Naive thymus-derived CD4-positive, alpha-beta T cell (primary cell): ENCODE measurements at regions not wholly inside any gene's neighbourhood (a gene's known extent, or its start where the extent isn't known, plus 50 kb on each side); places are given as distances from the start of the nearest gene placed in this dataset.

Experiments used
- ATAC-seq: fragments of 150-1000 bp; cut with Tn5 transposase; 2 replicates; pipeline ENCODE4 v1.10.0; 2021; ENCODE audit warnings: mild to moderate bottlenecking, moderate library complexity
- CTCF ChIA-PET: fragments of 350-600 bp; sonication (Branson Sonifier 250); formaldehyde crosslinking; loops from one replicate; lab custom pipeline; 2021; ENCODE audit warnings: antibody characterized with exemption; lab: Charles Lee
- POLR2A ChIA-PET: fragments of 350-600 bp; sonication (Branson Sonifier 250); formaldehyde crosslinking; loops from one replicate; lab custom pipeline; 2021; ENCODE audit warnings: antibody characterized with exemption, inconsistent platforms; lab: Charles Lee
- DNase-seq, 9 donors: peaks; one replicate each; pipeline versions ENCODE4 v3.0.0 to v3.0.0-alpha.2; 2020 to 2022; ENCODE audit warnings: mixed read lengths in 1 of 9
- H3K27ac ChIP-seq: one replicate; pipeline ENCODE4 v1.7.0; 2013; ENCODE audit warnings: mild to moderate bottlenecking, low read depth, low read length, moderate library complexity
- H3K27me3 ChIP-seq, 2 donors: one replicate each; pipeline ENCODE4 v1.7.0; 2013; ENCODE audit warnings: low read length in 2 of 2, mild to moderate bottlenecking in 2 of 2, moderate library complexity in 2 of 2; ENCODE audit not compliant: control insufficient read depth in 2 of 2, insufficient read depth in 2 of 2
- H3K36me3 ChIP-seq, 3 experiments: 1 replicate in 2 of 3; 2 replicates in 1 of 3; pipeline ENCODE4 v1.7.0; 2013; ENCODE audit warnings: low read length in 3 of 3, mild to moderate bottlenecking in 3 of 3, moderate library complexity in 1 of 3; ENCODE audit not compliant: insufficient read depth in 3 of 3, control insufficient read depth in 2 of 3
- H3K4me1 ChIP-seq, 2 donors: one replicate each; pipeline ENCODE4 v1.7.0; 2013; ENCODE audit warnings: low read length in 2 of 2, mild to moderate bottlenecking in 2 of 2, moderate library complexity in 1 of 2; ENCODE audit not compliant: control insufficient read depth in 2 of 2, insufficient read depth in 2 of 2
- H3K4me3 ChIP-seq: 2 replicates; pipeline ENCODE4 v1.7.0; 2013; ENCODE audit warnings: mild to moderate bottlenecking, low read length
- H3K9me3 ChIP-seq, 3 experiments: 1 replicate in 2 of 3; 2 replicates in 1 of 3; pipeline ENCODE4 v1.7.0; 2013; ENCODE audit warnings: low read length in 3 of 3; ENCODE audit not compliant: control insufficient read depth in 2 of 3
- H3K27ac Mint-ChIP-seq, 9 donors: one replicate each; pipeline ENCODE4 v1.8.0; 2020 to 2022; ENCODE audit warnings: mixed read lengths in 9 of 9, mild to moderate bottlenecking in 8 of 9, moderate library complexity in 5 of 9, inconsistent platforms in 2 of 9
- H3K27me3 Mint-ChIP-seq, 5 donors: one replicate each; pipeline ENCODE4 v1.8.0; 2021 to 2022; ENCODE audit warnings: mixed read lengths in 5 of 5, mild to moderate bottlenecking in 1 of 5
- H3K36me3 Mint-ChIP-seq, 5 donors: one replicate each; pipeline ENCODE4 v1.8.0; 2020 to 2022; ENCODE audit warnings: mixed read lengths in 5 of 5, mild to moderate bottlenecking in 3 of 5, inconsistent platforms in 1 of 5
- H3K4me1 Mint-ChIP-seq, 7 donors: one replicate each; pipeline ENCODE4 v1.8.0; 2020 to 2022; ENCODE audit warnings: mixed read lengths in 7 of 7, mild to moderate bottlenecking in 3 of 7, inconsistent platforms in 1 of 7
- H3K4me3 Mint-ChIP-seq, 10 donors: one replicate each; pipeline ENCODE4 v1.8.0; 2020 to 2022; ENCODE audit warnings: mild to moderate bottlenecking in 10 of 10, mixed read lengths in 10 of 10, moderate library complexity in 6 of 10, inconsistent platforms in 2 of 10
- H3K9me3 Mint-ChIP-seq, 11 donors: one replicate each; pipeline ENCODE4 v1.8.0; 2020 to 2022; ENCODE audit warnings: mixed read lengths in 11 of 11, mild to moderate bottlenecking in 4 of 11, inconsistent platforms in 1 of 11, moderate library complexity in 1 of 11
- intact Hi-C, 2 donors: fragments of 100-400 bp; cut with micrococcal nuclease; formaldehyde crosslinking; loops; one replicate each; pipeline ENCODE4 v1.15.1; 2023

- H3K27ac Mint-ChIP-seq = no peak overlapping the region
- POLR2A ChIA-PET = no interaction called here
- intact Hi-C loops = no loop called here
Observed at GRCh38 chr12:132390287-132391076, 61.1 kb upstream of the GALNT9 start.

GRCh38 chr12:132389526-132390286 lies 60.3 kb upstream of the GALNT9 start:
- ATAC-seq = no peak
- Histone ChIP-seq H3K9me3 (no peaks in the 10 kb centered on the region), H3K4me1 (no peaks in the 10 kb centered on the region), H3K36me3 (no peaks in the 10 kb centered on the region), H3K27me3 (no peaks in the 10 kb centered on the region), H3K4me3 (no peak overlapping the region), H3K27ac (no peak overlapping the region)
- ChIA-PET POLR2A (no interaction called here), CTCF (no interaction called here)
- Mint-ChIP-seq H3K9me3 (peaks cover 0 to 5% (median 0%) of the 10 kb centered on the region in 11 donors), H3K27ac (no peak overlapping the region), H3K4me1 (peaks cover 0 to 2% (median 0%) of the 10 kb centered on the region in 7 donors), H3K4me3 (no peak overlapping the region), H3K27me3 (peaks cover 0 to 41% (median 5%) of the 10 kb centered on the region in 5 donors), H3K36me3 (no peaks in the 10 kb centered on the region)
- intact Hi-C loops = no loop called here
- no peak for DNase-seq

More at GRCh38 chr12:132390287-132391076, 61.1 kb upstream of the GALNT9 start:
- Histone ChIP-seq H3K4me1 (no peaks in the 10 kb centered on the region), H3K4me3 (no peak overlapping the region), H3K27me3 (no peaks in the 10 kb centered on the region), H3K36me3 (no peaks in the 10 kb centered on the region), H3K27ac (no peak overlapping the region), H3K9me3 (no peaks in the 10 kb centered on the region)
- no peaks in the 10 kb centered on the region for H3K36me3 Mint-ChIP-seq
- ATAC-seq = no peak
- CTCF ChIA-PET = no interaction called here
- peaks cover 0 to 2% (median 0%) of the 10 kb centered on the region in 7 donors for H3K4me1 Mint-ChIP-seq
- DNase-seq = no peak
- H3K9me3 Mint-ChIP-seq = peaks cover 0 to 5% (median 0%) of the 10 kb centered on the region in 11 donors
- H3K4me3 Mint-ChIP-seq = no peak overlapping the region
- peaks cover 0 to 41% (median 5%) of the 10 kb centered on the region in 5 donors for H3K27me3 Mint-ChIP-seq

GRCh38 chr12:132389026-132389425 lies 59.6 kb upstream of the GALNT9 start:
- H3K4me1 Mint-ChIP-seq = peaks cover 0 to 2% (median 0%) of the 10 kb centered on the region in 7 donors
- CTCF ChIA-PET = no interaction called here

GRCh38 chr12:132388379-132389015 lies 59.1 kb upstream of the GALNT9 start:
- ATAC-seq = no peak
- Histone ChIP-seq H3K9me3 (no peaks in the 10 kb centered on the region), H3K4me3 (no peak overlapping the region), H3K4me1 (no peaks in the 10 kb centered on the region), H3K36me3 (no peaks in the 10 kb centered on the region), H3K27me3 (no peaks in the 10 kb centered on the region), H3K27ac (no peak overlapping the region)
- no peak overlapping the region for H3K27ac Mint-ChIP-seq
- H3K27me3 Mint-ChIP-seq = peaks cover 0 to 41% (median 5%) of the 10 kb centered on the region in 5 donors
- no peak for DNase-seq
- no peaks in the 10 kb centered on the region for H3K36me3 Mint-ChIP-seq
- CTCF ChIA-PET = no interaction called here
- H3K4me3 Mint-ChIP-seq = no peak overlapping the region
- no peaks in the 10 kb centered on the region for H3K9me3 Mint-ChIP-seq
- POLR2A ChIA-PET = no interaction called here
- intact Hi-C loops = no loop called here
- peaks cover 0 to 2% (median 0%) of the 10 kb centered on the region in 7 donors for H3K4me1 Mint-ChIP-seq

More at GRCh38 chr12:132389026-132389425, 59.6 kb upstream of the GALNT9 start:
- ATAC-seq (no peak), DNase-seq (no peak)
- Histone ChIP-seq H3K27ac (no peak overlapping the region), H3K36me3 (no peaks in the 10 kb centered on the region), H3K9me3 (no peaks in the 10 kb centered on the region), H3K4me3 (no peak overlapping the region), H3K4me1 (no peaks in the 10 kb centered on the region), H3K27me3 (no peaks in the 10 kb centered on the region)
- intact Hi-C loops = no loop called here
- H3K27ac Mint-ChIP-seq = no peak overlapping the region
- H3K9me3 Mint-ChIP-seq = no peaks in the 10 kb centered on the region
- H3K36me3 Mint-ChIP-seq = no peaks in the 10 kb centered on the region
- peaks cover 0 to 41% (median 5%) of the 10 kb centered on the region in 5 donors for H3K27me3 Mint-ChIP-seq
- POLR2A ChIA-PET = no interaction called here
- no peak overlapping the region for H3K4me3 Mint-ChIP-seq

- H3K4me3 ChIP-seq = no peak overlapping the region
- ATAC-seq = no peak
- H3K4me3 Mint-ChIP-seq = no peak overlapping the region
- H3K9me3 Mint-ChIP-seq = no peaks in the 10 kb centered on the region
- H3K27ac ChIP-seq = no peak overlapping the region
- no peak overlapping the region for H3K27ac Mint-ChIP-seq
- ChIA-PET CTCF (no interaction called here), POLR2A (no interaction called here)
- no peaks in the 10 kb centered on the region for H3K36me3 ChIP-seq
- H3K4me1 Mint-ChIP-seq = peaks cover 0 to 2% (median 0%) of the 10 kb centered on the region in 7 donors
- no peaks in the 10 kb centered on the region for H3K27me3 ChIP-seq
- H3K9me3 ChIP-seq = no peaks in the 10 kb centered on the region
- DNase-seq = no peak
- H3K27me3 Mint-ChIP-seq = peaks cover 0 to 37% (median 5%) of the 10 kb centered on the region in 5 donors
- no peaks in the 10 kb centered on the region for H3K36me3 Mint-ChIP-seq
- H3K4me1 ChIP-seq = no peaks in the 10 kb centered on the region
- intact Hi-C loops = no loop called here
Observed at GRCh38 chr12:132386926-132387497, 57.6 kb upstream of the GALNT9 start.

- ChIA-PET CTCF (no interaction called here), POLR2A (no interaction called here)
- Mint-ChIP-seq H3K27ac (no peak overlapping the region), H3K4me1 (peaks cover 0 to 2% (median 0%) of the 10 kb centered on the region in 7 donors), H3K9me3 (no peaks in the 10 kb centered on the region), H3K27me3 (peaks cover 0 to 35% (median 5%) of the 10 kb centered on the region in 5 donors), H3K4me3 (no peak overlapping the region), H3K36me3 (no peaks in the 10 kb centered on the region)
- Histone ChIP-seq H3K4me1 (no peaks in the 10 kb centered on the region), H3K27ac (no peak overlapping the region), H3K9me3 (no peaks in the 10 kb centered on the region), H3K4me3 (no peak overlapping the region), H3K36me3 (no peaks in the 10 kb centered on the region), H3K27me3 (no peaks in the 10 kb centered on the region)
- DNase-seq (no peak), ATAC-seq (no peak)
- intact Hi-C loops = no loop called here
Observed at GRCh38 chr12:132385923-132386751, 56.7 kb upstream of the GALNT9 start.
